Heart left ventricle (tissue), 13 donors: ENCODE measurements at regions not wholly inside any gene's neighbourhood (a gene's known extent, or its start where the extent isn't known, plus 50 kb on each side); places are given as distances from the start of the nearest gene placed in this dataset.

ENCODE experiments used
- CTCF ChIP-seq, 12 donors: fragments of 200-600 bp; sonication (generic) in 4 of 12; IDR thresholded peaks; one replicate each; pipeline versions ENCODE4 v1.5.0 to v1.8.0; 2018 to 2022; ENCODE audit warnings: antibody characterized with exemption in 12 of 12, mild to moderate bottlenecking in 5 of 12
- POLR2A ChIP-seq, 2 donors: fragments of 450-650 bp; IDR thresholded peaks; one replicate each; pipeline ENCODE4 v1.6.1; 2017; ENCODE audit warnings: antibody characterized with exemption in 2 of 2, mild to moderate bottlenecking in 2 of 2, moderate library complexity in 2 of 2
- donor health status: ischemic (EF 13 %, LVEDD 7.1; RV severe dilation, severe dysfunction).
- donor health status: DM: no; HTN: yes; CAD: no.
- donor health status: DM: no; HTN: no; CAD: no.
- donor health status: ischemic (EF 25% LVEDD 6.9; RV normal size, moderate dysfunction).
- donor health status: ischemic (EF 25% LVEDD 5.7; RV mildly dilated, moderate dysfunction).
- donor health status: ischemic (EF 35%, LVEDD 5.7; RV mildly dilated, moderate dysfunction).
- donor health status: nonischemic (EF 11% LVEDD 7.7; RV severe dilation, severe dysfunction).
- donor health status: DM: yes; HTN: yes; CAD: no.
- donor health status: PGD.
- donor health status: ischemic (EF 29% LVEDD 5.4; RV normal size, mild dysfunction).
- donor health status: nonischemic (EF 23%, LVEDD 6.1; RV moderate dilation, normal function).

GRCh38 chr18:2186967-2187366, 384.3 kb downstream of the METTL4 start:
- TF ChIP-seq CTCF (IDR thresholded peaks at IDR 0.05): no peak
- no peak for TF ChIP-seq POLR2A (IDR thresholded peaks at IDR 0.05)
